IMR-90 (cell line): ENCODE measurements at regions not wholly inside any gene's neighbourhood (a gene's known extent, or its start where the extent isn't known, plus 50 kb on each side); places are given as distances from the start of the nearest gene placed in this dataset.

Experiments
- ATAC-seq: fragments of 200-7000 bp; cut with Tn5 transposase; 2 replicates; pipeline ENCODE4 v1.9.1; 2020; ENCODE audit warnings: low read depth, mild to moderate bottlenecking, moderate library complexity
- BruUV-seq: library from RNA; stranded (reverse); fragments of 400-500 nt; replicated peaks from 2 replicates; lab custom pipeline; 2021; lab: Mats Ljungman, UMichigan
- CTCF ChIA-PET: fragments of 300-600 bp; formaldehyde crosslinking; extraction: SDS; loops from one replicate; lab custom pipeline; 2021; ENCODE audit warnings: antibody characterized with exemption; lab: Yijun Ruan, JAX
- POLR2A ChIA-PET: fragments of 300-600 bp; sonication (Branson Sonifier 250); formaldehyde crosslinking; loops from one replicate; lab custom pipeline; 2022; ENCODE audit warnings: antibody characterized with exemption; ENCODE audit not compliant: unreplicated experiment; lab: Charles Lee
- DNase-seq: peaks from one replicate; pipeline ENCODE4 v3.0.0; 2013
- H2AFZ ChIP-seq: replicated peaks from 2 replicates; pipeline ENCODE3; 2013; ENCODE audit warnings: low read length, mild to moderate bottlenecking; ENCODE audit not compliant: poor library complexity
- H2AK5ac ChIP-seq: 2 replicates; pipeline ENCODE4 v1.6.1; 2013; ENCODE audit warnings: low read depth, low read length, inconsistent platforms
- H2AK9ac ChIP-seq: replicated peaks from 2 replicates; pipeline ENCODE3; 2013; ENCODE audit warnings: mild to moderate bottlenecking, low read depth, low read length, moderate library complexity; ENCODE audit not compliant: poor library complexity
- H2BK120ac ChIP-seq: 2 replicates; pipeline ENCODE4 v1.6.1; 2013; ENCODE audit warnings: low read depth, low read length, inconsistent platforms
- H2BK15ac ChIP-seq: 3 replicates; pipeline ENCODE4 v1.6.1; 2013; ENCODE audit warnings: low read depth, low read length, inconsistent platforms
- H2BK20ac ChIP-seq: 2 replicates; pipeline ENCODE4 v1.6.1; 2013; ENCODE audit warnings: low read depth, mild to moderate bottlenecking, inconsistent platforms, low read length, moderate library complexity
- H2BK5ac ChIP-seq: 2 replicates; pipeline ENCODE4 v1.6.1; 2013; ENCODE audit warnings: mild to moderate bottlenecking, low read depth, low read length, inconsistent platforms; ENCODE audit not compliant: poor library complexity, severe bottlenecking
- H3K14ac ChIP-seq: replicated peaks from 2 replicates; pipeline ENCODE4 v1.6.1; 2013; ENCODE audit warnings: low read depth, low read length, inconsistent platforms
- H3K18ac ChIP-seq: 2 replicates; pipeline ENCODE4 v1.6.1; 2013; ENCODE audit warnings: low read depth, low read length, control low read depth
- H3K23ac ChIP-seq: 2 replicates; pipeline ENCODE4 v1.6.1; 2013; ENCODE audit warnings: low read depth, low read length, inconsistent platforms
- H3K27ac ChIP-seq: 2 replicates; pipeline ENCODE4 v1.5.1; 2013; ENCODE audit warnings: mild to moderate bottlenecking, control low read depth, low read length; ENCODE audit not compliant: insufficient read depth
- H3K27me3 ChIP-seq: 2 replicates; pipeline ENCODE4 v1.6.1; 2013; ENCODE audit warnings: low read length; ENCODE audit not compliant: control insufficient read depth, insufficient read depth
- H3K36me3 ChIP-seq: 2 replicates; pipeline ENCODE4 v1.6.1; 2013; ENCODE audit warnings: low read length, mixed read lengths; ENCODE audit not compliant: control insufficient read depth, insufficient read depth
- H3K4ac ChIP-seq: 2 replicates; pipeline ENCODE4 v1.6.1; 2013; ENCODE audit warnings: low read depth, low read length, inconsistent platforms
- H3K4me1 ChIP-seq: 2 replicates; pipeline ENCODE4 v1.6.1; 2013; ENCODE audit warnings: low read length, mixed read lengths; ENCODE audit not compliant: control insufficient read depth, insufficient read depth
- H3K4me2 ChIP-seq: 2 replicates; pipeline ENCODE4 v1.6.1; 2013; ENCODE audit warnings: low read depth, mild to moderate bottlenecking, control low read depth, low read length, moderate library complexity
- H3K4me3 ChIP-seq: 2 replicates; pipeline ENCODE4 v1.5.1; 2013; ENCODE audit warnings: low read depth, mild to moderate bottlenecking, control low read depth, low read length, moderate library complexity; ENCODE audit not compliant: insufficient read depth
- H3K56ac ChIP-seq: 2 replicates; pipeline ENCODE4 v1.6.1; 2013; ENCODE audit warnings: low read length, inconsistent platforms; ENCODE audit not compliant: insufficient read depth; ENCODE audit errors: extremely low read depth
- H3K79me1 ChIP-seq, 2 experiments: 2 replicates each; pipeline ENCODE4 v1.6.1; 2013; ENCODE audit warnings: low read length in 2 of 2, inconsistent platforms in 1 of 2, low read depth in 1 of 2
- H3K9ac ChIP-seq: 2 replicates; pipeline ENCODE4 v1.6.1; 2013; ENCODE audit warnings: low read depth, low read length, control low read depth
- H3K9me1 ChIP-seq: 2 replicates; pipeline ENCODE4 v1.6.1; 2013; ENCODE audit warnings: low read length, inconsistent platforms; ENCODE audit not compliant: insufficient read depth
- H3K9me3 ChIP-seq: 2 replicates; pipeline ENCODE4 v1.6.1; 2013; ENCODE audit warnings: low read length; ENCODE audit not compliant: control insufficient read depth, insufficient read depth
- H4K20me1 ChIP-seq: 2 replicates; pipeline ENCODE4 v1.6.1; 2013; ENCODE audit warnings: low read length, inconsistent platforms; ENCODE audit not compliant: insufficient read depth
- H4K5ac ChIP-seq: 2 replicates; pipeline ENCODE4 v1.6.1; 2013; ENCODE audit warnings: mild to moderate bottlenecking, low read depth, low read length, control low read depth
- H4K8ac ChIP-seq, 2 experiments: 2 replicates each; pipeline ENCODE4 v1.6.1; 2013; ENCODE audit warnings: low read depth in 2 of 2, low read length in 2 of 2, control low read depth in 1 of 2, inconsistent platforms in 1 of 2
- H4K91ac ChIP-seq: 2 replicates; pipeline ENCODE4 v1.6.1; 2013; ENCODE audit warnings: low read depth, low read length, inconsistent platforms; ENCODE audit not compliant: insufficient read depth
- BHLHE40 ChIP-seq: fragments of 150-350 bp; IDR thresholded peaks from 2 replicates; pipeline ENCODE4 v1.6.1; 2016; ENCODE audit warnings: mild to moderate bottlenecking, low read depth, low read length
- CEBPB ChIP-seq: IDR thresholded peaks from 2 replicates; pipeline ENCODE4 v1.6.1; 2012; ENCODE audit warnings: low read depth, low read length, improper control_type of control experiment
- FOS ChIP-seq: fragments of 150-350 bp; IDR thresholded peaks from 2 replicates; pipeline ENCODE4 v1.6.1; 2016; ENCODE audit warnings: low read depth, low read length
- MAZ ChIP-seq: IDR thresholded peaks from 2 replicates; pipeline ENCODE4 v1.6.1; 2012; ENCODE audit warnings: low read depth, mild to moderate bottlenecking, low read length, improper control_type of control experiment, moderate library complexity, borderline replicate concordance
- NFE2L2 ChIP-seq: fragments of 150-350 bp; IDR thresholded peaks from 2 replicates; pipeline ENCODE4 v1.6.1; 2016; ENCODE audit warnings: low read depth, mild to moderate bottlenecking, low read length
- SMC3 ChIP-seq: fragments of 150-350 bp; IDR thresholded peaks from 2 replicates; pipeline ENCODE4 v1.6.1; 2016; ENCODE audit warnings: low read depth, mild to moderate bottlenecking, antibody characterized with exemption, low read length, moderate library complexity
- WGBS, 2 experiments: methylation state at CpG; one replicate each; pipeline versions ENCODE4 v1.1.5 to v1.1.7; 2013; ENCODE audit warnings: missing lambda C conversion rate in 2 of 2; ENCODE audit not compliant: insufficient read length in 1 of 2; ENCODE audit errors: extremely low coverage in 2 of 2; 5-methylcytosine and 5-hydroxymethylcytosine counted together
- dilution Hi-C: fragments of 300-500 bp; cut with HindIII; formaldehyde crosslinking; loops from one replicate; pipeline ENCODE4 v1.14.3; 2018; ENCODE audit warnings: low sequenced_read_pairs; ENCODE audit not compliant: unreplicated experiment
- in situ Hi-C: fragments of 300-500 bp; cut with MboI; formaldehyde crosslinking; loops from 3 replicates; pipeline ENCODE4 v1.14.3; 2019; ENCODE audit warnings: low sequenced_read_pairs, inconsistent platforms, mixed read lengths
- intact Hi-C: fragments of 100-400 bp; cut with micrococcal nuclease; formaldehyde crosslinking; loops from 2 replicates; pipeline ENCODE4 v1.10.0; 2022

DNA sequence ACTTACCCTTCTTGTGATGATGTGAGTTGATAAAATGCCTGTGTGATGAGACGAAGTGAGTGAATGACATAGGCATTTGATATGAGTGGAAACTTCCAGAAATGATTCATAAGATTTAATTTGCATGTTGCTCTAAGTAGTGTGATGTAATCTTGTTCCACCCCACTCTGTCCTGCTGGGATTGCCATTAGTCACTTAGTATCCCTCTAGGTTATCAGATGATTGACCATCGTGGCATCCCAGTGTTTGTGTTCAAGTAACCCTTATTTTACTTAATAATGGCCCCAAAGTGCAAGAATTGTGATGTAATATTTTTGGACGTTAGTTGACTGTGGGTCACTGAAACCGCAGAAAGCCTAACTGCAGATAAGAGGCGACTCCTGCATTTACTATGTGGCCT lies 214.4 kb upstream of the DIO2 start:
- no peak overlapping the region for H4K91ac ChIP-seq
- intact Hi-C loops (loop anchor here (2.0 to 5.0 kb wide), 3 partner anchors 51 to 368 kb away; no protein-coding TSS in a partner anchor), dilution Hi-C loops (no loop called here), in situ Hi-C loops (no loop called here)
- H3K4me2 ChIP-seq, result no peak overlapping the region
- H3K56ac ChIP-seq, result no peak overlapping the region
- no peaks in the 10 kb centered on the region for H3K27me3 ChIP-seq
- POLR2A ChIA-PET, result no interaction called here
- H2BK15ac ChIP-seq, result no peak overlapping the region
- ATAC-seq (peak; percentile 92), DNase-seq (peak; percentile 100)
- H2BK120ac ChIP-seq, result peak overlapping the region; percentile 91
- H2BK5ac ChIP-seq, result peak overlapping the region; percentile 81
- CTCF ChIA-PET, result interaction anchor here (1.1 kb wide), 1 partner anchor 160 kb away, joined by 3 read pairs; no protein-coding TSS in a partner anchor
- no peak overlapping the region for H2AK9ac ChIP-seq
- peak overlapping the region; percentile 88; the same call in 1 of the 2 replicates for H2BK20ac ChIP-seq
- H3K79me1 ChIP-seq, result no peaks in the 10 kb centered on the region
- no TSS peak for BruUV-seq
- no peak overlapping the region for H3K23ac ChIP-seq
- no peaks in the 10 kb centered on the region for H3K9me3 ChIP-seq
- H4K5ac ChIP-seq, result no peak overlapping the region
- peaks cover 10% of the 10 kb centered on the region for H3K4me1 ChIP-seq
- H3K14ac ChIP-seq, result no peak overlapping the region
- H3K18ac ChIP-seq, result no peak overlapping the region
- H2AK5ac ChIP-seq, result no peak overlapping the region
- H3K36me3 ChIP-seq, result no peaks in the 10 kb centered on the region
- H3K4ac ChIP-seq, result peak overlapping the region; percentile 71; the same call in 1 of the 2 replicates
- no peaks in the 10 kb centered on the region for H3K9me1 ChIP-seq
- H2AFZ ChIP-seq, result no peak overlapping the region
- no peak overlapping the region for H3K9ac ChIP-seq
- H3K27ac ChIP-seq, result no peak overlapping the region; the same call in 1 of the 2 replicates
- no peak overlapping the region for H4K8ac ChIP-seq
- TF ChIP-seq BHLHE40 (0 out of 2 replicates have a peak, but pooled peaks have one; percentile 28), CEBPB (peak; percentile 94), NFE2L2 (no peak), MAZ (peak; percentile 37; the same call in 1 of the 2 replicates), SMC3 (0 out of 2 replicates have a peak, but pooled peaks have one; percentile 14), FOS (peak; percentile 79)
- no CpG with 5 or more reads among the region's 5 CpGs for WGBS, 2 experiments
- H3K4me3 ChIP-seq, result no peak overlapping the region
- no peaks in the 10 kb centered on the region for H4K20me1 ChIP-seq
